NT2/D1 (cell line): ENCODE measurements at regions not wholly inside any gene's neighbourhood (a gene's known extent, or its start where the extent isn't known, plus 50 kb on each side); places are given as distances from the start of the nearest gene placed in this dataset.
"Not testable (repeated sequence)": the region's sequence is repeated elsewhere in the genome, so short reads cannot be mapped to it uniquely, and the experiment has no call there.

Experiments used
- DNase-seq: peaks from one replicate; pipeline ENCODE4 v3.0.0-alpha.2; 2011; ENCODE audit warnings: low read depth, low spot score
- H3K27me3 ChIP-seq: 2 replicates; pipeline ENCODE4 v1.6.0; 2011; ENCODE audit warnings: mild to moderate bottlenecking; ENCODE audit not compliant: insufficient read length, insufficient read depth
- H3K36me3 ChIP-seq: 2 replicates; pipeline ENCODE4 v1.6.1; 2011; ENCODE audit warnings: mild to moderate bottlenecking, low read length, mixed read lengths; ENCODE audit not compliant: insufficient read depth, insufficient read length
- H3K4me1 ChIP-seq: 2 replicates; pipeline ENCODE4 v1.5.1; 2011; ENCODE audit not compliant: insufficient read depth, insufficient read length
- H3K4me3 ChIP-seq: 2 replicates; pipeline ENCODE4 v1.5.1; 2011; ENCODE audit warnings: low read depth; ENCODE audit not compliant: insufficient read length
- H3K9ac ChIP-seq: 2 replicates; pipeline ENCODE4 v1.6.0; 2011; ENCODE audit warnings: low read depth; ENCODE audit not compliant: insufficient read length
- H3K9me3 ChIP-seq: 2 replicates; pipeline ENCODE4 v1.5.1; 2011; ENCODE audit warnings: mild to moderate bottlenecking, low read length; ENCODE audit not compliant: insufficient read depth
- SUZ12 ChIP-seq: IDR thresholded peaks from 2 replicates; pipeline ENCODE4 v1.6.1; 2011; ENCODE audit not compliant: insufficient read length, insufficient read depth; ENCODE audit errors: extremely low read depth
- YY1 ChIP-seq: IDR thresholded peaks from 2 replicates; pipeline ENCODE4 v1.6.1; 2011; ENCODE audit not compliant: insufficient read length, insufficient read depth
- ZNF274 ChIP-seq: IDR thresholded peaks from 2 replicates; pipeline ENCODE4 v1.6.1; 2011; ENCODE audit warnings: mild to moderate bottlenecking, low read depth, low read length

GRCh38 chr11:7874056-7874455, 57.0 kb downstream of the OR10A6 start:
- H3K9me3 ChIP-seq, result no peaks in the 10 kb centered on the region
- H3K4me3 ChIP-seq, result no peak overlapping the region
- no peak for TF ChIP-seq ZNF274
- no peak for TF ChIP-seq SUZ12
- TF ChIP-seq YY1, result no peak
- no peak for DNase-seq
- no peaks in the 10 kb centered on the region for H3K36me3 ChIP-seq
- no peaks in the 10 kb centered on the region for H3K4me1 ChIP-seq
- H3K27me3 ChIP-seq, result no peaks in the 10 kb centered on the region
- no peak overlapping the region for H3K9ac ChIP-seq

DNA sequence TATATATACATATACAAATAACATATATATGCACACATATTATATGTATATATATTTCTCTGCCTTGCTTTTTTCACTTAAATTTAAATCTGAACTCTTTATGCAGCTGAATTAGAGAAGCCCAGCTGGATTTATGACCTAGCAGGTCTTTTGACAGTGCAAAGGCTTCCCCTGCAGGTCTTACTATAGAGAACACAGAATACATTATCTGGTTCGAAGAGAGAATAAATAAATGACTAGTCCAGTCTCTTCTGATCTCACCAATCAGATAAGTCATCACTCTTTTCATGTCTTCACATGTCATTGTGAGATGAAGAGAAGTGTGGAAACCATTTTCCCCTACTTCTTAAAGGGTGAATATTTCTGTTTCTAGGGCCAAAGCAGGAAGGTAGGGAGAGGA, 58.2 kb downstream of the OR10A6 start:
- H3K9ac ChIP-seq, result no peak overlapping the region
- H3K4me1 ChIP-seq, result no peaks in the 10 kb centered on the region
- H3K27me3 ChIP-seq, result no peaks in the 10 kb centered on the region
- no peaks in the 10 kb centered on the region for H3K9me3 ChIP-seq
- H3K36me3 ChIP-seq, result no peaks in the 10 kb centered on the region
- no peak for DNase-seq
- H3K4me3 ChIP-seq, result no peak overlapping the region
- no peak for TF ChIP-seq YY1
- no peak for TF ChIP-seq SUZ12
- no peak for TF ChIP-seq ZNF274

DNA sequence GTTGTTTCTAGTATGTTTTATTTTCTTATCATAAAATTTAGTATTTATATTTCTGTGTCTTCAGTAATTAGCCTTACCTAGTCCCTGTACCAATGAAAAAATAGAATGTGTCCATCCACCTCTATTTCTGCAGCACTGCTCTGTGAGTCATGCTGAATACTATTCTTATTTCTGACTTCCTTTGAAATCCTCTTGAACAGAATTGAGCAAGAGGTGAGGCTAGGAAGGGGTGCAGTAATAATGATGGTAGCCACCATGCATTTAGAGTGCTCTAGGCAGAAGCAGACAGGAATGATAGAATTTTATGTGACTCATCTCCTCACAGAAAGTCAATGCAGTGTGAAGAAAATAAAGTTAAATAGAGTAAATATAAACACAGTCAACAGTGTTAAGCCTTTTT, 60.0 kb downstream of the OR10A6 start:
- Histone ChIP-seq H3K4me1 (no peaks in the 10 kb centered on the region), H3K9me3 (no peaks in the 10 kb centered on the region), H3K9ac (no peak overlapping the region), H3K27me3 (no peaks in the 10 kb centered on the region), H3K4me3 (no peak overlapping the region), H3K36me3 (no peaks in the 10 kb centered on the region)
- TF ChIP-seq YY1, result no peak
- no peak for TF ChIP-seq SUZ12
- TF ChIP-seq ZNF274, result no peak
- DNase-seq, result no peak

GRCh38 chr11:7869467-7869866, 61.6 kb downstream of the OR10A6 start:
- Histone ChIP-seq H3K36me3 (no peaks in the 10 kb centered on the region), H3K9me3 (no peaks in the 10 kb centered on the region), H3K4me1 (no peaks in the 10 kb centered on the region), H3K9ac (no peak overlapping the region), H3K4me3 (no peak overlapping the region), H3K27me3 (no peaks in the 10 kb centered on the region)
- DNase-seq, result no peak
- TF ChIP-seq YY1 (no peak), ZNF274 (no peak), SUZ12 (no peak)

GRCh38 chr11:7861292-7861691, 64.5 kb upstream of the OR5P2 start:
- H3K4me1 ChIP-seq, H3K27me3 ChIP-seq, H3K9ac ChIP-seq, H3K9me3 ChIP-seq, H3K36me3 ChIP-seq: not testable (repeated sequence)
- H3K4me3 ChIP-seq, result peak overlapping the region; percentile 5
- peak; percentile 43 for DNase-seq

- DNase-seq, H3K27me3 ChIP-seq, H3K4me1 ChIP-seq, H3K36me3 ChIP-seq, H3K9me3 ChIP-seq, H3K9ac ChIP-seq: not testable (repeated sequence)
- peak overlapping the region; percentile 5 for H3K4me3 ChIP-seq
These were observed 64.1 kb upstream of the OR5P2 start for GRCh38 chr11:7860844-7861243.

- no peaks in the 10 kb centered on the region for H3K27me3 ChIP-seq
- TF ChIP-seq ZNF274, result no peak
- TF ChIP-seq YY1, result no peak
- no peak for TF ChIP-seq SUZ12
These were observed 61.3 kb upstream of the OR5P2 start for GRCh38 chr11:7858006-7858405.

DNA sequence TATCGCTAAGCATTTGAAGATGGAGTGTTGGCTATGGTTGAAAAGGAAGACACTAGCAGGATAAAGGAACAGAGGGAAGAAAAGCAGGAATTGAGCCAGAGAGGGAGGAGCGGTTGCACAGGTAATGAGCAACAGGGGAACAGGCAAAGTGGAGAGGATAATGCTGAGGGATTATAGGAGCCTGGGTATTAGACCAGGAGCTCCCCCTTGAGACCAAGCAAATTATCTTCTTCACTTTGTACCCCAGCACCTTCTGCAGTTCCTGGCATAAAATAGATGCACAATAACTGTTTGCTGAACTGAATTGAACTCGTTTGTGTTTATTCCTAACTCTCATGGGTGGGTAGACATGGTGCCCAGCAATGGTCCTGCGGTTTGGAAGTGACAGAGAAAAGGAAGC, 54.6 kb upstream of the OR5P2 start:
- Histone ChIP-seq H3K9ac (no peak overlapping the region), H3K36me3 (no peaks in the 10 kb centered on the region), H3K27me3 (no peaks in the 10 kb centered on the region), H3K4me1 (peaks cover 4% of the 10 kb centered on the region), H3K9me3 (no peaks in the 10 kb centered on the region), H3K4me3 (no peak overlapping the region)
- no peak for TF ChIP-seq YY1
- no peak for TF ChIP-seq ZNF274
- TF ChIP-seq SUZ12, result no peak
- DNase-seq, result no peak

More at GRCh38 chr11:7858006-7858405, 61.3 kb upstream of the OR5P2 start:
- no peaks in the 10 kb centered on the region for H3K4me1 ChIP-seq
- H3K4me3 ChIP-seq, result no peak overlapping the region
- no peak for DNase-seq
- no peaks in the 10 kb centered on the region for H3K36me3 ChIP-seq
- H3K9me3 ChIP-seq, result peaks cover 4% of the 10 kb centered on the region; the same call in 1 of the 2 replicates
- no peak overlapping the region for H3K9ac ChIP-seq
